DMS53 treated with DMSO at 0.1 percent for 48 hours (cell line): ENCODE measurements at regions not wholly inside any gene's neighbourhood (a gene's known extent, or its start where the extent isn't known, plus 50 kb on each side); places are given as distances from the start of the nearest gene placed in this dataset.

Source experiments
- DNase-seq: peaks from one replicate; lab custom pipeline; 2025; ENCODE audit not compliant: unreplicated experiment; lab: John Stamatoyannopoulos, UW

- no peak for DNase-seq
Measured at GRCh38 chr13:29934531-29935308, 84.3 kb upstream of the UBL3 start.

GRCh38 chr13:29933401-29933800 is 83.0 kb upstream of the UBL3 start:
- DNase-seq: no peak

GRCh38 chr13:29931696-29932095 is 81.3 kb upstream of the UBL3 start:
- no peak for DNase-seq

- no peak for DNase-seq
Measured at GRCh38 chr13:29929062-29929847, 78.8 kb upstream of the UBL3 start.

GRCh38 chr13:29926098-29926476 is 75.7 kb upstream of the UBL3 start:
- DNase-seq: no peak

- DNase-seq: peak; percentile 72
Measured at GRCh38 chr13:29925457-29926097, 75.2 kb upstream of the UBL3 start.

GRCh38 chr13:29924482-29925350 is 74.3 kb upstream of the UBL3 start:
- peak; percentile 85 for DNase-seq

- DNase-seq: peak; percentile 98
Measured at GRCh38 chr13:29923554-29924481, 73.4 kb upstream of the UBL3 start.

- no peak for DNase-seq
Measured at GRCh38 chr13:29922896-29923295, 72.5 kb upstream of the UBL3 start.

GRCh38 chr13:29922281-29922821 is 71.9 kb upstream of the UBL3 start:
- no peak for DNase-seq

GRCh38 chr13:29921542-29921941 is 71.1 kb upstream of the UBL3 start:
- DNase-seq: no peak

GRCh38 chr13:29920025-29920643 is 69.7 kb upstream of the UBL3 start:
- no peak for DNase-seq

GRCh38 chr13:29918845-29919244 is 68.4 kb upstream of the UBL3 start:
- DNase-seq: peak; percentile 60

GRCh38 chr13:29917650-29918049 is 67.2 kb upstream of the UBL3 start:
- DNase-seq: no peak

- no peak for DNase-seq
Measured at GRCh38 chr13:29914581-29914980, 64.2 kb upstream of the UBL3 start.

GRCh38 chr13:29911781-29912418 is 61.5 kb upstream of the UBL3 start:
- no peak for DNase-seq

GRCh38 chr13:29909975-29910674 is 59.7 kb upstream of the UBL3 start:
- DNase-seq: no peak

- DNase-seq: no peak
Measured at GRCh38 chr13:29909081-29909730, 58.8 kb upstream of the UBL3 start.
